Lower leg skin (tissue), 3 donors: ENCODE measurements at regions not wholly inside any gene's neighbourhood (a gene's known extent, or its start where the extent isn't known, plus 50 kb on each side); places are given as distances from the start of the nearest gene placed in this dataset.

Experiments
- POLR2A ChIP-seq, 2 donors: fragments of 450-650 bp; IDR thresholded peaks; one replicate each; pipeline ENCODE4 v1.6.1; 2016 to 2017; ENCODE audit warnings: antibody characterized with exemption in 2 of 2, mild to moderate bottlenecking in 1 of 2, moderate library complexity in 1 of 2
- TF ChIP-seq, protein P1 (sequence below), 3 donors: fragments of 450-650 bp; IDR thresholded peaks; one replicate each; pipeline ENCODE4 v1.5.1; 2016; ENCODE audit warnings: antibody characterized with exemption in 3 of 3, mild to moderate bottlenecking in 3 of 3, moderate library complexity in 2 of 3

DNA sequence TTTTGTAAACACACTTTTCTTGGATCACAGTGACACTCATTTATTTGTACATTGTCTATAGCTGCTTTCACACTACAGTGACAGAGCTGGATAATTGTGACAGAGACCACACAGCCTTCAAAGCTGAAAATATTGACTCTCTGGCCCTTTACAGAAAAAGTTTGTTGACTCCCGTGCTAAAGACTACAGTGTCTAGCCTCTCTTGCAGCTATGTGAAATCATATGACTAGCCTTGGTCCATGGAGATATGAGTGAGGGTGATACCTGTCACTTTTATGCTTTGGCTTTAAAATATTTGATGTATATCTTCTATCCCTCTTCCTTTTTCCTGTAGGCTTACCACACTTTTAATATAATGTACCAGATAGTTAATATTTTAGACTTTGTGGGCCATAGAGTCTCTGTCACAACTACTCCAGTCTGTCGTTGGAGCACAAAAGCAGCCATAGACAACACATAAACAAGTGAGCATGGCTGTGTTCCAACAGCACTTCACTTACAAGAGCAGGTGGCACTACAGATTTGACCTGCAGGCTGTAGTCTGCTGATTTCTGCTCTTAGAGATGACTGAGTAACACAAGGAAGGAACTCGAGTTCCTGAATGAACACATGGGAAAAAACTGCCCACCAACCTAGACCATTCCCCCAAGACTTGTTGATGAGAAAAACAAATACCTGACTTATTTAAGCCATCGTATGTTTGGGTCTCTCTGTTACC is 73.5 kb upstream of the ANKRD55 start:
- TF ChIP-seq, protein P1, sequence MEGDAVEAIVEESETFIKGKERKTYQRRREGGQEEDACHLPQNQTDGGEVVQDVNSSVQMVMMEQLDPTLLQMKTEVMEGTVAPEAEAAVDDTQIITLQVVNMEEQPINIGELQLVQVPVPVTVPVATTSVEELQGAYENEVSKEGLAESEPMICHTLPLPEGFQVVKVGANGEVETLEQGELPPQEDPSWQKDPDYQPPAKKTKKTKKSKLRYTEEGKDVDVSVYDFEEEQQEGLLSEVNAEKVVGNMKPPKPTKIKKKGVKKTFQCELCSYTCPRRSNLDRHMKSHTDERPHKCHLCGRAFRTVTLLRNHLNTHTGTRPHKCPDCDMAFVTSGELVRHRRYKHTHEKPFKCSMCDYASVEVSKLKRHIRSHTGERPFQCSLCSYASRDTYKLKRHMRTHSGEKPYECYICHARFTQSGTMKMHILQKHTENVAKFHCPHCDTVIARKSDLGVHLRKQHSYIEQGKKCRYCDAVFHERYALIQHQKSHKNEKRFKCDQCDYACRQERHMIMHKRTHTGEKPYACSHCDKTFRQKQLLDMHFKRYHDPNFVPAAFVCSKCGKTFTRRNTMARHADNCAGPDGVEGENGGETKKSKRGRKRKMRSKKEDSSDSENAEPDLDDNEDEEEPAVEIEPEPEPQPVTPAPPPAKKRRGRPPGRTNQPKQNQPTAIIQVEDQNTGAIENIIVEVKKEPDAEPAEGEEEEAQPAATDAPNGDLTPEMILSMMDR (IDR thresholded peaks at IDR 0.05) = no peak
- no peak for TF ChIP-seq POLR2A (IDR thresholded peaks at IDR 0.05)
